ENCODE measurements at regions not wholly inside any gene's neighbourhood (a gene's known extent, or its start where the extent isn't known, plus 50 kb on each side); places are given as distances from the start of the nearest gene placed in this dataset.

GRCh38 chr17:70776441-70776840 is 607.1 kb downstream of the KCNJ2 start:
- TF ChIP-seq GABPA (IDR thresholded peaks at IDR 0.05; ENCODE audit: low read depth) (no peak), CTCF (IDR thresholded peaks at IDR 0.05; ENCODE audit: insufficient read depth, low read length) (no peak), REST (IDR thresholded peaks at IDR 0.05; ENCODE audit: insufficient replicate concordance, low read depth) (no peak), POLR2AphosphoS5 (IDR thresholded peaks at IDR 0.05; ENCODE audit: low read depth) (no peak)

Data from HL-60 (cell line).